ENCODE measurements at regions not wholly inside any gene's neighbourhood (a gene's known extent, or its start where the extent isn't known, plus 50 kb on each side); places are given as distances from the start of the nearest gene placed in this dataset.

DNA sequence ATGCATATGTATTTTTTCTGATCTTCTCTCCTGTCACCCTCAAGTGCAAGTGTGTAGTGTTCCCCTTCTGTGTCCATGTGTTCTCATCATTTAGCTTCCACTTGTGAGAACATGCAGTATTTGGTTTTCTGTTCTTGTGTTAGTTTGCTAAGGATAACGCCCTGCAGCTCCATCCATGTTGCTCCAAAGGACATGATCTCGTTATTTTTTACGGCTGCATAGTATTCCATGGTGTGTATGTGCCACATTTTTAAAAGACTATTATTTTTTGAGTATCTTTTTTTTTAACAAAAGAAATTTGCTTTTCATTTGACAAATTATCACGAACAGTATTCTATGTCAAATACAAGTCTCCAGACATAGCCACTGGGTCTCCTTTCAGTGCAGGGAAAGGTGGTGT is 110.1 kb upstream of the ZNF746 start (continued):
- TF ChIP-seq, protein P1, sequence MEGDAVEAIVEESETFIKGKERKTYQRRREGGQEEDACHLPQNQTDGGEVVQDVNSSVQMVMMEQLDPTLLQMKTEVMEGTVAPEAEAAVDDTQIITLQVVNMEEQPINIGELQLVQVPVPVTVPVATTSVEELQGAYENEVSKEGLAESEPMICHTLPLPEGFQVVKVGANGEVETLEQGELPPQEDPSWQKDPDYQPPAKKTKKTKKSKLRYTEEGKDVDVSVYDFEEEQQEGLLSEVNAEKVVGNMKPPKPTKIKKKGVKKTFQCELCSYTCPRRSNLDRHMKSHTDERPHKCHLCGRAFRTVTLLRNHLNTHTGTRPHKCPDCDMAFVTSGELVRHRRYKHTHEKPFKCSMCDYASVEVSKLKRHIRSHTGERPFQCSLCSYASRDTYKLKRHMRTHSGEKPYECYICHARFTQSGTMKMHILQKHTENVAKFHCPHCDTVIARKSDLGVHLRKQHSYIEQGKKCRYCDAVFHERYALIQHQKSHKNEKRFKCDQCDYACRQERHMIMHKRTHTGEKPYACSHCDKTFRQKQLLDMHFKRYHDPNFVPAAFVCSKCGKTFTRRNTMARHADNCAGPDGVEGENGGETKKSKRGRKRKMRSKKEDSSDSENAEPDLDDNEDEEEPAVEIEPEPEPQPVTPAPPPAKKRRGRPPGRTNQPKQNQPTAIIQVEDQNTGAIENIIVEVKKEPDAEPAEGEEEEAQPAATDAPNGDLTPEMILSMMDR (IDR thresholded peaks at IDR 0.05): no peak

DNA sequence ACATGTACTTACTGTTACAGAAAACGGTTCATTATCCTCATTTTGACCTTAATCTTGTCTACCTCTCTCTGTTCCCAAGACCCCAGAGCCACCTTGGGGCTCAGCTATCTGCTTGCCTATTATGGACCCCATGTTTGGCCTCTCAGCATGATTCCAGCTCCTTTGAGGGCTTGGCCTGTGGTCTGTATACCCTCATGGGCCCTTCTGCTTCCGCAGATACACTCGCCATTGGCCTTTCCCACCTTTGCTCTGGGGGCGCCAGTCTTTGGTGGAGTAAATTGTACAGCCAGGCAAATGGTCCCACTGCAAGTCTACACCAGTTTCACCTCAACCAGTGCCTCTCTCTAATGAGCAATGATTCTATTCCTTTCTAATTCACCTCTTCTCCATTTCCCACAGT is 109.2 kb upstream of the ZNF746 start:
- H3K27ac ChIP-seq (ENCODE audit: low read depth in 2 of 2, low read length in 1 of 2): no peak overlapping the region
- no peak overlapping the region for H3K9ac ChIP-seq
- CTCF ChIA-PET: interaction anchor here (1.5 to 2.0 kb wide), 2 partner anchors 18 to 135 kb away, joined by 5 to 8 read pairs; no protein-coding TSS in a partner anchor
- no peaks in the 10 kb centered on the region for H3K4me1 ChIP-seq (ENCODE audit: control insufficient read depth in 1 of 2, insufficient read depth in 2 of 2, low read depth in 1 of 2, low read length in 1 of 2)
- no peaks in the 10 kb centered on the region for H3K9me2 ChIP-seq
- no peak overlapping the region for H3K4me2 ChIP-seq
- H3K79me2 ChIP-seq (ENCODE audit: insufficient read depth): no peaks in the 10 kb centered on the region
- no peak overlapping the region for H3K4me3 ChIP-seq (ENCODE audit: low read depth in 2 of 2, low read length in 1 of 2)
- H2AFZ ChIP-seq (ENCODE audit: low read depth): no peak overlapping the region
- POLR2A ChIA-PET: interaction anchor here (0.5 kb wide), 1 partner anchor 1177 kb away, joined by 4 read pairs; no protein-coding TSS in a partner anchor
- no peaks in the 10 kb centered on the region for H4K20me1 ChIP-seq (ENCODE audit: insufficient read depth)
- no peaks in the 10 kb centered on the region for H3K9me3 ChIP-seq
- no peaks in the 10 kb centered on the region for H3K27me3 ChIP-seq (ENCODE audit: insufficient read depth)
- H3F3A ChIP-seq (replicated peaks; ENCODE audit: insufficient read depth): no peaks in the 10 kb centered on the region
- no peak for TF ChIP-seq ELF1 (IDR thresholded peaks at IDR 0.05)
- TF ChIP-seq GATA2 (CRISPR knock-in tag; IDR thresholded peaks at IDR 0.05): no peak
- TF ChIP-seq, protein P2, sequence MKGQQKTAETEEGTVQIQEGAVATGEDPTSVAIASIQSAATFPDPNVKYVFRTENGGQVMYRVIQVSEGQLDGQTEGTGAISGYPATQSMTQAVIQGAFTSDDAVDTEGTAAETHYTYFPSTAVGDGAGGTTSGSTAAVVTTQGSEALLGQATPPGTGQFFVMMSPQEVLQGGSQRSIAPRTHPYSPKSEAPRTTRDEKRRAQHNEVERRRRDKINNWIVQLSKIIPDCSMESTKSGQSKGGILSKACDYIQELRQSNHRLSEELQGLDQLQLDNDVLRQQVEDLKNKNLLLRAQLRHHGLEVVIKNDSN (IDR thresholded peaks at IDR 0.05; ENCODE audit: borderline replicate concordance, low read depth): no peak
- no peak for TF ChIP-seq FOSL2 (IDR thresholded peaks at IDR 0.05; ENCODE audit: borderline replicate concordance, low read depth)
- no peak for TF ChIP-seq EZH2phosphoT487 (IDR thresholded peaks at IDR 0.05; ENCODE audit: borderline replicate concordance, low read depth)
- TF ChIP-seq, protein P3, sequence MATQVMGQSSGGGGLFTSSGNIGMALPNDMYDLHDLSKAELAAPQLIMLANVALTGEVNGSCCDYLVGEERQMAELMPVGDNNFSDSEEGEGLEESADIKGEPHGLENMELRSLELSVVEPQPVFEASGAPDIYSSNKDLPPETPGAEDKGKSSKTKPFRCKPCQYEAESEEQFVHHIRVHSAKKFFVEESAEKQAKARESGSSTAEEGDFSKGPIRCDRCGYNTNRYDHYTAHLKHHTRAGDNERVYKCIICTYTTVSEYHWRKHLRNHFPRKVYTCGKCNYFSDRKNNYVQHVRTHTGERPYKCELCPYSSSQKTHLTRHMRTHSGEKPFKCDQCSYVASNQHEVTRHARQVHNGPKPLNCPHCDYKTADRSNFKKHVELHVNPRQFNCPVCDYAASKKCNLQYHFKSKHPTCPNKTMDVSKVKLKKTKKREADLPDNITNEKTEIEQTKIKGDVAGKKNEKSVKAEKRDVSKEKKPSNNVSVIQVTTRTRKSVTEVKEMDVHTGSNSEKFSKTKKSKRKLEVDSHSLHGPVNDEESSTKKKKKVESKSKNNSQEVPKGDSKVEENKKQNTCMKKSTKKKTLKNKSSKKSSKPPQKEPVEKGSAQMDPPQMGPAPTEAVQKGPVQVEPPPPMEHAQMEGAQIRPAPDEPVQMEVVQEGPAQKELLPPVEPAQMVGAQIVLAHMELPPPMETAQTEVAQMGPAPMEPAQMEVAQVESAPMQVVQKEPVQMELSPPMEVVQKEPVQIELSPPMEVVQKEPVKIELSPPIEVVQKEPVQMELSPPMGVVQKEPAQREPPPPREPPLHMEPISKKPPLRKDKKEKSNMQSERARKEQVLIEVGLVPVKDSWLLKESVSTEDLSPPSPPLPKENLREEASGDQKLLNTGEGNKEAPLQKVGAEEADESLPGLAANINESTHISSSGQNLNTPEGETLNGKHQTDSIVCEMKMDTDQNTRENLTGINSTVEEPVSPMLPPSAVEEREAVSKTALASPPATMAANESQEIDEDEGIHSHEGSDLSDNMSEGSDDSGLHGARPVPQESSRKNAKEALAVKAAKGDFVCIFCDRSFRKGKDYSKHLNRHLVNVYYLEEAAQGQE (IDR thresholded peaks at IDR 0.05; ENCODE audit: low read depth, low read length): no peak
- no peak for TF ChIP-seq SIN3A (IDR thresholded peaks at IDR 0.05; ENCODE audit: borderline replicate concordance, low read depth, low read length)
- TF ChIP-seq, protein P4, sequence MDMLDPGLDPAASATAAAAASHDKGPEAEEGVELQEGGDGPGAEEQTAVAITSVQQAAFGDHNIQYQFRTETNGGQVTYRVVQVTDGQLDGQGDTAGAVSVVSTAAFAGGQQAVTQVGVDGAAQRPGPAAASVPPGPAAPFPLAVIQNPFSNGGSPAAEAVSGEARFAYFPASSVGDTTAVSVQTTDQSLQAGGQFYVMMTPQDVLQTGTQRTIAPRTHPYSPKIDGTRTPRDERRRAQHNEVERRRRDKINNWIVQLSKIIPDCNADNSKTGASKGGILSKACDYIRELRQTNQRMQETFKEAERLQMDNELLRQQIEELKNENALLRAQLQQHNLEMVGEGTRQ (IDR thresholded peaks at IDR 0.05; ENCODE audit: borderline replicate concordance, low read depth, low read length): no peak
- TF ChIP-seq NRF1 (IDR thresholded peaks at IDR 0.05; ENCODE audit: low read depth, low read length): no peak
- no peak for TF ChIP-seq CHD2 (IDR thresholded peaks at IDR 0.05; ENCODE audit: low read length, partially characterized antibody)
- TF ChIP-seq, protein P5, sequence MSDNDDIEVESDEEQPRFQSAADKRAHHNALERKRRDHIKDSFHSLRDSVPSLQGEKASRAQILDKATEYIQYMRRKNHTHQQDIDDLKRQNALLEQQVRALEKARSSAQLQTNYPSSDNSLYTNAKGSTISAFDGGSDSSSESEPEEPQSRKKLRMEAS (IDR thresholded peaks at IDR 0.05; ENCODE audit: low read depth): no peak
- TF ChIP-seq RXRA (IDR thresholded peaks at IDR 0.05; ENCODE audit: borderline replicate concordance, low read depth): no peak
- no peak for TF ChIP-seq TCF12 (IDR thresholded peaks at IDR 0.05)
- no peak for TF ChIP-seq MXI1 (IDR thresholded peaks at IDR 0.05; ENCODE audit: low read depth, low read length)
- no peak for TF ChIP-seq NFIC (IDR thresholded peaks at IDR 0.05; ENCODE audit: borderline replicate concordance)
- TF ChIP-seq JUND (IDR thresholded peaks at IDR 0.05): no peak
- TF ChIP-seq, protein P6, sequence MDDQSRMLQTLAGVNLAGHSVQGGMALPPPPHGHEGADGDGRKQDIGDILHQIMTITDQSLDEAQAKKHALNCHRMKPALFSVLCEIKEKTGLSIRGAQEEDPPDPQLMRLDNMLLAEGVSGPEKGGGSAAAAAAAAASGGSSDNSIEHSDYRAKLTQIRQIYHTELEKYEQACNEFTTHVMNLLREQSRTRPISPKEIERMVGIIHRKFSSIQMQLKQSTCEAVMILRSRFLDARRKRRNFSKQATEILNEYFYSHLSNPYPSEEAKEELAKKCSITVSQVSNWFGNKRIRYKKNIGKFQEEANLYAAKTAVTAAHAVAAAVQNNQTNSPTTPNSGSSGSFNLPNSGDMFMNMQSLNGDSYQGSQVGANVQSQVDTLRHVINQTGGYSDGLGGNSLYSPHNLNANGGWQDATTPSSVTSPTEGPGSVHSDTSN (IDR thresholded peaks at IDR 0.05): no peak
- 93% methylated on average over 4 of the region's 4 CpGs for WGBS (ENCODE audit: low lambda C conversion rate)
- H3K36me3 ChIP-seq (replicated peaks in 1 of 2; ENCODE audit: control insufficient read depth in 1 of 2, insufficient read depth in 2 of 2, low read length in 1 of 2): peaks cover 42 to 80% of the 10 kb centered on the region in 2 experiments
- no peak for DNase-seq
